Right atrium auricular region (tissue), 2 donors: ENCODE measurements at regions not wholly inside any gene's neighbourhood (a gene's known extent, or its start where the extent isn't known, plus 50 kb on each side); places are given as distances from the start of the nearest gene placed in this dataset.

Experiments used
- DNase-seq: peaks from one replicate; pipeline ENCODE4 v3.0.0-alpha.2; 2019; ENCODE audit warnings: low spot score
- H3K27ac ChIP-seq, 2 donors: fragments of 200-600 bp; sonication (generic); 1 replicate in 1 of 2; 2 replicates in 1 of 2; pipeline ENCODE4 v1.5.1; 2016 to 2019
- H3K27me3 ChIP-seq, 2 donors: fragments of 200-600 bp; sonication (generic); one replicate each; pipeline versions ENCODE4 v1.5.1 to v1.6.0; 2017 to 2019
- H3K36me3 ChIP-seq: fragments of 200-600 bp; sonication (generic); one replicate; pipeline ENCODE4 v1.5.1; 2016
- H3K4me1 ChIP-seq, 2 donors: fragments of 200-600 bp; sonication (generic); one replicate each; pipeline versions ENCODE4 v1.5.1 to v1.6.0; 2017 to 2019
- H3K4me3 ChIP-seq, 2 donors: fragments of 200-600 bp; sonication (generic); 1 replicate in 1 of 2; 2 replicates in 1 of 2; pipeline ENCODE4 v1.5.1; 2017 to 2019; ENCODE audit warnings: mild to moderate bottlenecking in 1 of 2, moderate library complexity in 1 of 2
- H3K9me3 ChIP-seq, 2 donors: fragments of 200-600 bp; sonication (generic); one replicate each; pipeline ENCODE4 v1.5.1; 2019
- TF ChIP-seq, protein P1 (sequence below), 2 donors: fragments of 200-600 bp; sonication (generic); IDR thresholded peaks; one replicate each; pipeline ENCODE4 v1.5.1; 2019; ENCODE audit warnings: antibody characterized with exemption in 2 of 2

DNA sequence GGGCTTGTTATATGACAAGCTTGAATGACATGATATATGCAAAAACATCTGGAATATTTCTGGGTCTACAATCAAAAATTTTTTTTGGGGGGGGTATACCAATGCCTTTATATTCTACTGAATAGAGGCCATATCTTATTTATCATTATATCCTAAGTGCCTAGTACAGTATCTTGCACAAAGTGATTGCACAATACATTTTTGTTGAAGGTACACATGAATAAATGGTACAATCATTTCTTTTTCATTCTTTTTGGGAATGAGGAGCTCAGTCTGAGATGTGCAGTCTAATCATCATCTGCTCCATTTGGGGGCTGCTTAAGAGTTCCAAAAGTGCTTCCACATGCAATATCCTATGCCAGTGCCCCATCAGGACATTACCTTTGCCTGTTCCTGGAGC is 214.6 kb downstream of the KIF20B start:
- no peak overlapping the region for H3K4me3 ChIP-seq
- no peaks in the 10 kb centered on the region for H3K9me3 ChIP-seq
- no peaks in the 10 kb centered on the region for H3K27me3 ChIP-seq
- no peak for DNase-seq
- no peaks in the 10 kb centered on the region for H3K36me3 ChIP-seq
- no peaks in the 10 kb centered on the region for H3K4me1 ChIP-seq
- H3K27ac ChIP-seq: no peak overlapping the region
- TF ChIP-seq, protein P1, sequence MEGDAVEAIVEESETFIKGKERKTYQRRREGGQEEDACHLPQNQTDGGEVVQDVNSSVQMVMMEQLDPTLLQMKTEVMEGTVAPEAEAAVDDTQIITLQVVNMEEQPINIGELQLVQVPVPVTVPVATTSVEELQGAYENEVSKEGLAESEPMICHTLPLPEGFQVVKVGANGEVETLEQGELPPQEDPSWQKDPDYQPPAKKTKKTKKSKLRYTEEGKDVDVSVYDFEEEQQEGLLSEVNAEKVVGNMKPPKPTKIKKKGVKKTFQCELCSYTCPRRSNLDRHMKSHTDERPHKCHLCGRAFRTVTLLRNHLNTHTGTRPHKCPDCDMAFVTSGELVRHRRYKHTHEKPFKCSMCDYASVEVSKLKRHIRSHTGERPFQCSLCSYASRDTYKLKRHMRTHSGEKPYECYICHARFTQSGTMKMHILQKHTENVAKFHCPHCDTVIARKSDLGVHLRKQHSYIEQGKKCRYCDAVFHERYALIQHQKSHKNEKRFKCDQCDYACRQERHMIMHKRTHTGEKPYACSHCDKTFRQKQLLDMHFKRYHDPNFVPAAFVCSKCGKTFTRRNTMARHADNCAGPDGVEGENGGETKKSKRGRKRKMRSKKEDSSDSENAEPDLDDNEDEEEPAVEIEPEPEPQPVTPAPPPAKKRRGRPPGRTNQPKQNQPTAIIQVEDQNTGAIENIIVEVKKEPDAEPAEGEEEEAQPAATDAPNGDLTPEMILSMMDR (IDR thresholded peaks at IDR 0.05): no peak

DNA sequence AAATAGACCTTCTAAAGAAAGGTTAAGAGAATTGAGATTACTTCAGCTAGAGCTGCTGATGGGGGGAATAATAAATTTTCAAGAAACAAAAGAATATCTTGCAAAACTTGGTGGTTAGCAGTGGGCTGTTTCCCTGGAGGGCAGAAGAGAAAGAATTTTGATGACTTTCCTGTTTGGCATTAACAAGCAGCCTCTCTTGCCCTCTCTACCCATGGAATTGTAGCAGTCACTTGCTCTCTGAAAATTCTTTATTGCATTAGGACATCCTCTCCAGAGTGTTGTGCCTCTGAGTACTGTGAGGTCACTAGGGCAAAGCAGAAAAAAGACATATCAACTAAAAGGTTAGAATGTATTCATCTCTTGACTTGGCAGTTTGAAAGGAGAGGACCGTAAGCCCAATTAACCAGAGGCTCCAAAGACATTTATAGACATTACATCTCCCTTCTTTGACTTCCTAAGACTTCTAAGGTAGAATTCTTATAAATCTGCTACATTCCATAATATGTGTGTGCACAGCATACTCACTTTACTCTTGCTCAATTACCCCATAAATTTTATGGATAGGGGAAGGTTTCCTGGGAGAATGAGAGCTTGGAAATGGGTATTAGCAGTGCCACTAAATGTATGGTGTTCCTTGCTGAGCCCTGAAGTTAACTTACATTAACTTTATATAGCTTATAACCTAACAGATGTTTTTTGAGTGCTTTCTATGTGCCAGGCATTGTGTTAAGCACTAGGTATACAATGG is 215.3 kb downstream of the KIF20B start:
- TF ChIP-seq, protein P1 (IDR thresholded peaks at IDR 0.05): no peak
- no peaks in the 10 kb centered on the region for H3K4me1 ChIP-seq
- H3K27me3 ChIP-seq: no peaks in the 10 kb centered on the region
- no peak overlapping the region for H3K27ac ChIP-seq
- H3K36me3 ChIP-seq: no peaks in the 10 kb centered on the region
- no peak for DNase-seq
- no peak overlapping the region for H3K4me3 ChIP-seq
- H3K9me3 ChIP-seq: no peaks in the 10 kb centered on the region

DNA sequence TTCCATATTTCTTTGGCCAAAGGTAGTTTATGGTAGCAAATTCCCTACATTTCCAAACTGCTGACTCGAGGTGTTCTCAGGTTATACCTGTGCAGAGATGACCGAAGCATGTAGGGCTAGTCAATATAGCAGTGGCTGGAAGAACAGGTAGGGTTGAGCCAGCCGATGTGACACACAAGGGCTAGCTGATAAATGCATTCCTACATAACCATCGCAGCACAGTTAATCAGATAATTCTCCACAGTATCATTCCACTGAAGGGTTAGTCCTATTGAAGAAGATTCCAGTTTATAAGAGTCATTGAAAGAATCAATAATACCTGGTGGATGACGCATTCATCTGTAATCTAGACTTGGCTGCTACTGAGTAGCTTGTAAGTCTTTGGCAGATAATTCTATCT is 220.0 kb downstream of the KIF20B start:
- Histone ChIP-seq H3K4me3 (no peak overlapping the region), H3K27me3 (no peaks in the 10 kb centered on the region), H3K27ac (no peak overlapping the region), H3K9me3 (no peaks in the 10 kb centered on the region), H3K36me3 (no peaks in the 10 kb centered on the region), H3K4me1 (no peaks in the 10 kb centered on the region)
- TF ChIP-seq, protein P1 (IDR thresholded peaks at IDR 0.05): no peak
- no peak for DNase-seq

DNA sequence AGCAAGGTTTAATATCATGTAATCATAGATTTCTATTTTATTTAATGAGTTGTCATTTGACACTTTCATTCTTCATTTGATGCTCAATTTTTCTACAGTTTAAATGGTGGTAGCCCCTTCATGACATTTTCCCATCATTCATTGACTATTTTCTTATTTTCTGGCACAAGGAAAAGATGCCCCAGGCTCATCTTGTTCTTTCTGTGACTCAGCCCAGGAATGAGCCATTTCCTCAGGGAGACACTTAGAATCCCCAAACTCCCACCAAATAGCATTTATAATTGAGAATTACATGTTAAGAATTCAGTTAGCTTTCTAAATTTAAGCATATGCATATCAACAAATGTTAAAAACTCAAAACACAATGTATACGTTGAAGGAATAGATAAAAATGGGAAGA is 222.3 kb downstream of the KIF20B start:
- Histone ChIP-seq H3K9me3 (no peaks in the 10 kb centered on the region), H3K4me3 (no peak overlapping the region), H3K4me1 (no peaks in the 10 kb centered on the region), H3K27me3 (no peaks in the 10 kb centered on the region), H3K36me3 (no peaks in the 10 kb centered on the region), H3K27ac (no peak overlapping the region)
- TF ChIP-seq, protein P1 (IDR thresholded peaks at IDR 0.05): no peak
- DNase-seq: no peak

DNA sequence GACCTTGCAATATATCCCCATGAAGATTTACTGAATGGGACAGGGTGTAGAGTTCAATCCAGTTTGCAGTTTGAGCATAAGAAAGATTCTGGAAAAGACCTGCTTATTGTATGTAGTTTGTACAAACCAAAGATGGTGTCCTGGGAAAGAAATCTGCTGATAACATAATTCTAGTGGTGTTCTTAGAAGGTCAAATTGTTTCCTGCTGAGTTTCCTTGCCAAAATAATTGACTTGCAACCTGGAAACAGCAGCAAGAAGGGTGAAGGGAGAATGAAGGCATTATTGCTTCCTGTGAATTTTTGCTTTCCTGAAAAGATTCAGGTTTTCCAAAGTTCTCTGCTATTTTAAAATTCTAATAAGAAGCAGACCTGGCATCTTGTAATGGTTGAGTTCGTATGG is 222.9 kb downstream of the KIF20B start:
- Histone ChIP-seq H3K4me3 (no peak overlapping the region), H3K9me3 (no peaks in the 10 kb centered on the region), H3K36me3 (no peaks in the 10 kb centered on the region), H3K27ac (no peak overlapping the region), H3K27me3 (no peaks in the 10 kb centered on the region), H3K4me1 (no peaks in the 10 kb centered on the region)
- no peak for DNase-seq
- TF ChIP-seq, protein P1 (IDR thresholded peaks at IDR 0.05): no peak

DNA sequence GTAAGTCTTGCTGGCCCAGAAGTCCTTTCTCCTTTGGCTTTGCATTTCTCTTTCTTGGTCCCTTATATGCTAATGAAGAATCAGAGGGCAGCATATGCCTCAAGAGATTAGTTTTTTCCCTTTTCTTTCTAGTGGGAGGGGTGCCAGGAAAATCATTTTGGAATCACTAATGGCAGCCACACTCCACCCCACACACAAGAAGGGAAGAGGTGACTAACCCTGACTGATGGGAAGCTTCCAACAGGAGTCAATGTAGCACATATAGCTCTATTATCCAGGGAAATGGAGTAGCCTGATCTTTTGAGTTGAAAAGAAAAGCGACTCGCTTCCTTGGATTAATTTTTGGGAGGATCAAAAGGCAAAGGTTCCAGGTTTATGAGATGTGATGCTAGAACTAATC is 225.3 kb downstream of the KIF20B start:
- no peak overlapping the region for H3K4me3 ChIP-seq
- DNase-seq: no peak
- TF ChIP-seq, protein P1 (IDR thresholded peaks at IDR 0.05): no peak
- H3K27me3 ChIP-seq: no peaks in the 10 kb centered on the region
- no peak overlapping the region for H3K27ac ChIP-seq
- no peaks in the 10 kb centered on the region for H3K9me3 ChIP-seq
- H3K36me3 ChIP-seq: no peaks in the 10 kb centered on the region
- no peaks in the 10 kb centered on the region for H3K4me1 ChIP-seq
